Forelimb muscle (tissue), 1 donor: ENCODE measurements at regions not wholly inside any gene's neighbourhood (a gene's known extent, or its start where the extent isn't known, plus 50 kb on each side); places are given as distances from the start of the nearest gene placed in this dataset.

ENCODE experiments used
- DNase-seq: peaks from one replicate; pipeline ENCODE4 v3.0.0-alpha.2; 2013; ENCODE audit warnings: low read depth

DNA sequence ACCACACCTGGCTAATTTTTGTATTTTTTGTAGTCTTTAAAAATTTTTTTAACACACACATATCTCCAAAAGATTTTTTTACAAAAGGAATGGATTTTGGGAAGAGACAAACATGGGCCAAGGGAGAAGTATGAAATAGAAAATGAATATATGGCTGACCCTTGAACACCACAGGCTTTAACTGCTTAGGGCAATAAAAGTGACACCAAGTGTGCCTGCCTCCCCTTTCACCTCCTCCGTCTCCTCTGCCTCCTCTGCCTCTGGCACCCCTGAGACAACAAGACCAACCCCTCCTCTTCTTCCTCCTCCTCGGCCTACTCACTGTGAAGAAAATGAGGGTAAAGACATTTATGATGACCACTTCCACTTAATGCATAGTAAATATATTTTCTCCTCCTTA is 483.9 kb downstream of the KDM4C start:
- DNase-seq, result no peak

DNA sequence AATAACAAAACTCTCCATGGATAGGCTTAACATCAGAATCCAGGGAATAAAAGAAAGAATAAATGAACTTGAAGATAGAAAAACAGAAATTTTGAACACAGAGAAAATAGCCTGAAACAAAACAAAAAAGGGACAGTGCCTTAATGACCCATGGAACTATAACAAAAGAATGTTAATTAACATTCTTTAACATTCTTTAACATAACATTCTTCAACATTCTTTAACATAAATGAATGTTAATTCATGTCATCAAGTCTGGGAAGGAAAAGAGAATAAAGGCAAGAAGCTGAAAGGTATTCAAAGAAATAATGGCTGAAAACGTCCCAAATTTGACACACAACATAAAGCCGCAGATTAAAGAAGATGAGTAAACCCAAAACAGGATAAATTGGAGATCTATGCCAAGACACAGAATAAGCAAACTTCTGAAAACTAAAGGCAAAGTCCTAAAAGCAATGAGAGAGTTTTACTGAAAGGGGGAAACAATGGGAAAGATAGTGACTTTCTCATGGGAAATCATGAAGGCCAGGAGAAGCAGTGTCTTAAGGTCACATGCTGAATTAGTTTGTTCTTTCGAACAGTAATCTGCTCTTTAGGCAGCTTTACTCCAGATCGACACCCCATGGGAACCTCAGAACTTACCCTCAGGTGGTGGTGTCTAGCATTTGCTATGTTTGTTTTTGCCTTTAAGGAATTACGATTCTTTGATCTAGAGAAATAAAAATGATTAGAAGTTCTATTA is 483.0 kb downstream of the KDM4C start:
- DNase-seq, result no peak

DNA sequence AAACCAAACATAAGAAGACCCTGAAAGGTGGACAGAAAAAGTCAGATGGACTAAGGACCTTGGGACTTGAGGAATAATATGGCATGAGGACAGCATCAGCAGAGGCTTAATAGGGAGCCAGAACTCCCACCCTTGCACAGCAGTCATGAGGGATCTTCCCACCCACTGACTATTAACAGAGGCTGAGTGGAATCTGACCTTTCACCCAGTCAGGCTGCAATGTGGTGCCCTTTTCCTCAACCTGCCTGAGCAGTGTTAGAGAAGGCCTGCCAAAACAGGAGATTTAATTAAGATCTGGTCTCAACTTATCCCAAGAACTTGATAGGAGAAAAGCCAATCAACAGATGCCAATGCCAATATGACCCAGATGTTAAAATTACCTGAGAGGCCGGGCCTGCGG is 481.9 kb downstream of the KDM4C start:
- DNase-seq, result no peak

- DNase-seq, result no peak
Measured at GRCh38 chr9:7238247-7238637, 480.5 kb downstream of the KDM4C start.

DNA sequence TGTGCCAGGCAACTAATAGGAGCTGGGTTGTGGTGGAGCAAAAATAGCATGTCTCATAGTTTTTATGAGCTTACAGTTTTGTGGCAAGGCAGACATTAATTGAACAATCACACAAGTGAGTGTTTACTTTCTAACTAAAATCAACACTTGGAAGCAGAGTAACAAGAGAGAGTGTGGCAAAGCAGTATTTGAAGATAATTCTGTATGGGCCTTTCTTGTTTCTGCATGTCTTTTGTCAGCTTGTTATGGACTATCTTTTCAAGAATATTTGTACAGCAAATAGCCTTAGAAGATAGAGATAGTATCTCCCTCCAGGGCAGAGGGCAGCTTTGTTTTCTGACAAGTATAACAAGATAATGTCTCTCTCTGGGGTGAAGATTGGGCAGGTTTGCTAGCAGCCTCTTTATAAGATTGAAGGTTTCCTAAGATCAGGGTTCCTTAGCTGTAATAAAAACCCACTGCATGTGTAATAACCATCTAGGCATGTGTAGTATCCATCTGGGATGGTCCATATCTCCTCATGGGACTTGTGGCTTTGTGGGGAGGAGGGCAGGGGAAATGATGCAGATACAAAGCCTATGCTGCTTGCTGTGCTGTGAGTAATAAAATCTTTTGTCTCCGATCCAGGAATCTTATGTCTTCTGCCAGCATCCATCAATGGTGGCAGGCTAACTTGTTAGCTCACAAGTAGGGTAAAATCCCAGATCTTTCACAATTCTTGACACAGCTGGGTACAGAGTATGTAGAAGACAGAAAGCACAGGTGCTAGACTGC is 479.9 kb downstream of the KDM4C start:
- no peak for DNase-seq

- DNase-seq, result no peak
Measured at GRCh38 chr9:7236186-7236585, 478.4 kb downstream of the KDM4C start.

GRCh38 chr9:7234144-7234543 is 476.4 kb downstream of the KDM4C start:
- DNase-seq, result no peak

- no peak for DNase-seq
Measured at GRCh38 chr9:7229571-7229970, 471.8 kb downstream of the KDM4C start.

GRCh38 chr9:7228726-7229125 is 471.0 kb downstream of the KDM4C start:
- DNase-seq, result no peak

DNA sequence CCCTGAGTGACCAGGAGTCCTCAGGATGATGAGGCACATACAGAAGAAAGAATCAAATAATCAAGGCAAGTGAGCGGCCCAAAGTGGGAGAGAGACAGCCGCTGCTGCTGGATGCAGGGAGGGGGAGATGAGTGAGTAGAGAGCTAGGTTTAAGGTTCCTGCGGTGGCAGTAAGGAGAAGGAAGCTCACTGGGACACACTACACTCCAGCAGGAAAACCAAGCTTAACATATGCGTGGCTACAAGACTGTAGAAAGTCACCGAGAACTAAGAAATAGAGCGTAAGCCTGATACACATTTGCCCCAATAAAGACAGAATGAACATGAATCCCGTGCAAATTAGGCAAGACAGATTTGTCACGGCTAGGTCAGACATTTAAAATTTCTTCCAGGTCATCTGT is 470.2 kb downstream of the KDM4C start:
- no peak for DNase-seq

DNA sequence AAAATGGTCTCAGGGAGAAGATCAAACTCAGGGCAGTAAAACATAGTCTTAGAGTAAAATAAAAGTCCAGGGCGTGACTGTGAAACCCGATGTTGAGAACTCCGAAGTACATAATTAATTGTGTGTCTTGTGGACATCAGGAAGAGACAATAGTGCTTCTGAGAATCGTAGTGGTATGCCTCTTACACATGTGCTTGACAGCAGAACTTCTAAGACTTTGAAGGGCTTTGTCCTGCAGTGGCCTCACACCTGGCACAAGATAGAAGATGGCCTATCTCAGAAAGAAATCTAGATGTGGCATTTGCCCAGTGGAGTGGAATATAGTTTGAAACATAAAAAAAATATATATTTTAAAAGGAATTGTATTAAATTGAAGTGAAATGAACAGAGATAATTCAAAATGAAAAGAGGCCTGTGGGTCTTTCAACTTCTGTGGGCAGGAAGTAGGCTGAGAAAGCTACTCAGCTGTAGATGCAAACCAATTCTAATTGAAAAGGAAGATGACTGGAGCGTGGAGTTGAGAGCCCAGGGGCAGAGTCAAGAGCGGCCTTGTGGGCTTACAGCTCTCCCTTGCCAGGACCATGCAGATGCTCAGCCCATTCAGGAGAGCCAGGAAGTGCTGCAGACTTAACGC is 468.4 kb downstream of the KDM4C start:
- DNase-seq, result no peak
